ENCODE measurements at regions not wholly inside any gene's neighbourhood (a gene's known extent, or its start where the extent isn't known, plus 50 kb on each side); places are given as distances from the start of the nearest gene placed in this dataset.

GRCh38 chrX:124680287-124680686, 333.9 kb downstream of the SH2D1A start:
- no peaks in the 10 kb centered on the region for H3K9me3 ChIP-seq
- DNase-seq (ENCODE audit: extremely low spot score in 2 of 2), result no peak
- intact Hi-C loops (cut with DNase I), result no loop called here
- no peak overlapping the region for H3K4me3 ChIP-seq
- H3K4me1 ChIP-seq, result no peaks in the 10 kb centered on the region
- H3K27me3 ChIP-seq, result no peaks in the 10 kb centered on the region
- H3K27ac ChIP-seq, result no peak overlapping the region
- no peak for TF ChIP-seq CTCF (IDR thresholded peaks at IDR 0.05)
- no peak for TF ChIP-seq POLR2AphosphoS5 (IDR thresholded peaks at IDR 0.05; ENCODE audit: insufficient read depth in 1 of 2, low read depth in 1 of 2)
- no peak for TF ChIP-seq POLR2A (IDR thresholded peaks at IDR 0.05)
- no peaks in the 10 kb centered on the region for H3K36me3 ChIP-seq

- H3K9me3 ChIP-seq, result no peaks in the 10 kb centered on the region
- no peak overlapping the region for H3K4me3 ChIP-seq
- H3K27me3 ChIP-seq, result no peaks in the 10 kb centered on the region
- intact Hi-C loops (cut with DNase I), result no loop called here
- H3K36me3 ChIP-seq, result no peaks in the 10 kb centered on the region
- H3K4me1 ChIP-seq, result no peaks in the 10 kb centered on the region
- TF ChIP-seq POLR2A (IDR thresholded peaks at IDR 0.05) (no peak), POLR2AphosphoS5 (IDR thresholded peaks at IDR 0.05; ENCODE audit: insufficient read depth in 1 of 2, low read depth in 1 of 2) (no peak), CTCF (IDR thresholded peaks at IDR 0.05) (no peak)
- no peak for DNase-seq (ENCODE audit: extremely low spot score in 2 of 2)
- no peak overlapping the region for H3K27ac ChIP-seq
Observed at GRCh38 chrX:124690495-124690894, 344.1 kb downstream of the SH2D1A start.

GRCh38 chrX:124699876-124700275, 353.5 kb downstream of the SH2D1A start:
- Histone ChIP-seq H3K4me1 (no peaks in the 10 kb centered on the region), H3K27ac (no peak overlapping the region), H3K4me3 (no peak overlapping the region), H3K9me3 (no peaks in the 10 kb centered on the region), H3K36me3 (no peaks in the 10 kb centered on the region), H3K27me3 (no peaks in the 10 kb centered on the region)
- TF ChIP-seq POLR2A (IDR thresholded peaks at IDR 0.05), result no peak
- no peak for TF ChIP-seq POLR2AphosphoS5 (IDR thresholded peaks at IDR 0.05; ENCODE audit: insufficient read depth in 1 of 2, low read depth in 1 of 2)
- no peak for TF ChIP-seq CTCF (IDR thresholded peaks at IDR 0.05)
- DNase-seq (ENCODE audit: extremely low spot score in 2 of 2), result no peak
- intact Hi-C loops (cut with DNase I), result no loop called here

GRCh38 chrX:124717537-124717936, 371.2 kb downstream of the SH2D1A start:
- no peak for DNase-seq (ENCODE audit: extremely low spot score in 2 of 2)
- intact Hi-C loops (cut with DNase I), result no loop called here
- H3K27me3 ChIP-seq, result no peaks in the 10 kb centered on the region
- H3K9me3 ChIP-seq, result no peaks in the 10 kb centered on the region
- TF ChIP-seq POLR2AphosphoS5 (IDR thresholded peaks at IDR 0.05; ENCODE audit: insufficient read depth in 1 of 2, low read depth in 1 of 2) (no peak), CTCF (IDR thresholded peaks at IDR 0.05) (no peak), POLR2A (IDR thresholded peaks at IDR 0.05) (no peak)
- no peak overlapping the region for H3K4me3 ChIP-seq
- no peaks in the 10 kb centered on the region for H3K36me3 ChIP-seq
- no peak overlapping the region for H3K27ac ChIP-seq
- H3K4me1 ChIP-seq, result no peaks in the 10 kb centered on the region

GRCh38 chrX:124719060-124719459, 372.7 kb downstream of the SH2D1A start:
- DNase-seq (ENCODE audit: extremely low spot score in 2 of 2), result no peak
- Histone ChIP-seq H3K4me1 (no peaks in the 10 kb centered on the region), H3K27me3 (no peaks in the 10 kb centered on the region), H3K36me3 (no peaks in the 10 kb centered on the region), H3K27ac (no peak overlapping the region), H3K9me3 (no peaks in the 10 kb centered on the region), H3K4me3 (no peak overlapping the region)
- intact Hi-C loops (cut with DNase I), result no loop called here
- no peak for TF ChIP-seq POLR2AphosphoS5 (IDR thresholded peaks at IDR 0.05; ENCODE audit: insufficient read depth in 1 of 2, low read depth in 1 of 2)
- no peak for TF ChIP-seq POLR2A (IDR thresholded peaks at IDR 0.05)
- TF ChIP-seq CTCF (IDR thresholded peaks at IDR 0.05), result no peak

Measured in vagina (tissue), 2 donors.